Astrocyte of the spinal cord (primary cell): ENCODE measurements at regions not wholly inside any gene's neighbourhood (a gene's known extent, or its start where the extent isn't known, plus 50 kb on each side); places are given as distances from the start of the nearest gene placed in this dataset.

Experiments used
- DNase-seq: peaks from one replicate; pipeline ENCODE4 v3.0.0; 2011; ENCODE audit warnings: low read depth, low spot score
- H3K4me3 ChIP-seq: 2 replicates; pipeline ENCODE4 v1.5.1; 2011; ENCODE audit warnings: low read depth, mild to moderate bottlenecking, low read length, moderate library complexity
- CTCF ChIP-seq: IDR thresholded peaks from 2 replicates; pipeline ENCODE4 v1.5.1; 2012; ENCODE audit warnings: low read depth, mild to moderate bottlenecking, low read length, inconsistent platforms
- in situ Hi-C: cut with HindIII; loops from 2 replicates; pipeline ENCODE4 v1.10.0; 2017; ENCODE audit warnings: low sequenced_read_pairs

DNA sequence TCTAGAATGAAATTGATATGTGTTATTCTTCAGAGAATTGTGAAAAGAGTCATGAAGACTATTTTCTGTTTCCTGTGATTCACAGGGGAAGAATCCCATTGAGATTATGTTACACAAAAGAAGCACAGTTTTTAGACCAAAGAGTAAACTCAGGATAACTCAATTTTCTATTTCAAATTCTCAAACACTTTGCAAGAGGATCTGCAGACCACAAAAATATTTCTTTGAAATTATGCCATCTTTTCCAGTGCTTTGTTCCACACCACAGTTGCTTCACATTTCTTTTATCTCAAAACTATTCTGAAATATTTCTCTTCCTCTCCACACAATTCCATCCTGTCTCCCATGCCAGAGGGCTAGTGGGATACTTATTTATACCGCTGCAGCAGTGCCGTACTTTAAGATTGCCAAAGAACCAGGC lies 188.9 kb upstream of the FOXG1 start:
- peak; percentile 92 for DNase-seq
- peak overlapping the region; percentile 47 for H3K4me3 ChIP-seq
- TF ChIP-seq CTCF: no peak
- in situ Hi-C loops: no loop called here

DNA sequence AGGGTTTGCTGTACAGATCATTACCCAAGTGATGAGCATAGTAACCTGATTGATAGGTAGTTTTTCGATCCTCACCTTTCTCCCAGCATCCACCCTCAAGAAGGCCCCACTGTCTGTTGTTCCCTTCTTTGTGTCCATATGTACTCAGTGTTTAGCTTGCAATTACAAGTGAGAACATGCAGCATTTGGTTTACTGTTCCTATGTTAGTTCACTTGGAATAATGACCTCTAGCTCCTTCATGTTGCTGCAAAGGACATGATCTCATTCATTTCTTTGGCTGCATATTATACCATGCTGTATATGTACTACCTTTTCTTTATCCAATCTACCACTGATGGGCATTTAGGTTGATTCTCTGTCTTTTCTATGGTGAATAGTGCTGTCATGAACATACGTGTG lies 181.6 kb upstream of the FOXG1 start:
- DNase-seq: no peak
- H3K4me3 ChIP-seq: no peak overlapping the region
- in situ Hi-C loops: no loop called here
- TF ChIP-seq CTCF: no peak

GRCh38 chr14:28589792-28590191 lies 176.8 kb upstream of the FOXG1 start:
- no peak overlapping the region for H3K4me3 ChIP-seq
- DNase-seq: no peak
- in situ Hi-C loops: no loop called here
- no peak for TF ChIP-seq CTCF

- no peak overlapping the region for H3K4me3 ChIP-seq
- peak; percentile 50 for TF ChIP-seq CTCF
- peak; percentile 77 for DNase-seq
- in situ Hi-C loops: no loop called here
Measured at GRCh38 chr14:28596391-28596790, 170.2 kb upstream of the FOXG1 start.

- DNase-seq: no peak
- in situ Hi-C loops: no loop called here
- TF ChIP-seq CTCF: no peak
- H3K4me3 ChIP-seq: no peak overlapping the region
Measured at GRCh38 chr14:28599191-28599590, 167.4 kb upstream of the FOXG1 start.

DNA sequence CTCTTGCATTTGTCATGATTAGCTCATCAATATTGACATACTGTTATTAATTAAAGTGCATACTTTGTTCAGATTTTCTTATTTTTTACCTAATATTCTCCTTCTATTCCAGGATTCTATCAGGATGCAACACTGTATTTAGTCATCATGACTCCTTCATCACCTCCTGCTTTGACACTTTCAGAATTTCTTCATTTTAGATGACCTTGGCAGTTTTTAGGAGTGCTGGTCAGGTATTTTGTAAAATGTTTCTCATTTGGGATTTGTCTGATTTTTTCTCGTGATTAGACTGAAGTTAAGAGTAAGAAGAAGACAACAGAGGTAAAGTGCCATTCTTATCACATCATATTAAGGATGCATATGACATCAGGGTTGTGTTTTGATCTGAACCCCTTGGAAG lies 167.0 kb upstream of the FOXG1 start:
- no peak for TF ChIP-seq CTCF
- DNase-seq: no peak

DNA sequence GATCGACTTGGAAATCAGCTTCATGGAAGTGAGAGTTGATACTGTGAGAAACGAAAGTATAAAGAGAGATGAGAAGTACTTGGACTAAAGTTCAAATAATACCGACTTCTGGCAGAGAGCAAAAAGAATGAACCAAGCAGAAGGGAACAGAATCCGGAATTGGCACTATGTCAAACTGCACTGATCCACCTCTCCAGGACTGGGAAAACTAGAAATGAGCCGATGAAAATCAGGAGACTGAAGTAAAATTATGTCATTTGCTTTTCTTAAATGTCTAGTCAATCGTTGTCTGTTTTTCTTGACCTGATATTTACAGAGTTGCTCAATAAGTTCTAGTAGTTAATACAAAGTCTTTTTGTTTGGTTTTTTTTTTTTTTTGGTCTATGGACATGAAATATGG lies 163.0 kb upstream of the FOXG1 start:
- in situ Hi-C loops: no loop called here
- TF ChIP-seq CTCF: no peak
- no peak overlapping the region for H3K4me3 ChIP-seq
- DNase-seq: no peak

More for the DNA sequence above, 167.0 kb upstream of the FOXG1 start:
- H3K4me3 ChIP-seq: no peak overlapping the region
- in situ Hi-C loops: no loop called here
